ENCODE measurements at regions not wholly inside any gene's neighbourhood (a gene's known extent, or its start where the extent isn't known, plus 50 kb on each side); places are given as distances from the start of the nearest gene placed in this dataset.

GRCh38 chr6:140602431-140603248, 1228.2 kb upstream of the CITED2 start:
- Histone ChIP-seq H3K9ac (ENCODE audit: low read length) (no peak overlapping the region), H3K4me2 (ENCODE audit: low read depth, low read length) (no peak overlapping the region), H3K27me3 (replicated peaks; ENCODE audit: insufficient read depth, low read length) (no peaks in the 10 kb centered on the region), H2AFZ (ENCODE audit: low read length) (no peak overlapping the region), H3F3A (ENCODE audit: insufficient read depth, low read length) (no peaks in the 10 kb centered on the region), H3K4me1 (ENCODE audit: low read length) (no peaks in the 10 kb centered on the region), H3K27ac (ENCODE audit: low read length) (no peak overlapping the region), H3K9me2 (replicated peaks; ENCODE audit: insufficient read depth, low read length) (no peaks in the 10 kb centered on the region), H3K9me3 (replicated peaks; ENCODE audit: insufficient read depth, low read length) (no peaks in the 10 kb centered on the region), H3K4me3 (ENCODE audit: low read length) (no peak overlapping the region), H3K79me2 (ENCODE audit: low read length) (no peaks in the 10 kb centered on the region), H3K36me3 (replicated peaks; ENCODE audit: insufficient read depth, low read length) (no peaks in the 10 kb centered on the region), H4K20me1 (ENCODE audit: insufficient read depth, low read length) (no peaks in the 10 kb centered on the region)
- DNase-seq, result no peak
- TF ChIP-seq EZH2phosphoT487 (IDR thresholded peaks at IDR 0.05; ENCODE audit: low read length), result no peak
- no peak for TF ChIP-seq CTCF (IDR thresholded peaks at IDR 0.05; ENCODE audit: low read length)
- no peak for TF ChIP-seq EZH2 (optimal IDR thresholded peaks at IDR 0.05; ENCODE audit: low read depth, low read length)

- no peak overlapping the region for H3K4me2 ChIP-seq (ENCODE audit: low read depth, low read length)
- no peak for DNase-seq
- no peak overlapping the region for H3K9ac ChIP-seq (ENCODE audit: low read length)
- no peaks in the 10 kb centered on the region for H3K36me3 ChIP-seq (replicated peaks; ENCODE audit: insufficient read depth, low read length)
- no peaks in the 10 kb centered on the region for H4K20me1 ChIP-seq (ENCODE audit: insufficient read depth, low read length)
- H2AFZ ChIP-seq (ENCODE audit: low read length), result no peak overlapping the region
- no peak overlapping the region for H3K27ac ChIP-seq (ENCODE audit: low read length)
- TF ChIP-seq CTCF (IDR thresholded peaks at IDR 0.05; ENCODE audit: low read length) (no peak), EZH2 (optimal IDR thresholded peaks at IDR 0.05; ENCODE audit: low read depth, low read length) (no peak), EZH2phosphoT487 (IDR thresholded peaks at IDR 0.05; ENCODE audit: low read length) (no peak)
- no peaks in the 10 kb centered on the region for H3K79me2 ChIP-seq (ENCODE audit: low read length)
- H3K4me1 ChIP-seq (ENCODE audit: low read length), result no peaks in the 10 kb centered on the region
- no peaks in the 10 kb centered on the region for H3F3A ChIP-seq (ENCODE audit: insufficient read depth, low read length)
- H3K27me3 ChIP-seq (replicated peaks; ENCODE audit: insufficient read depth, low read length), result no peaks in the 10 kb centered on the region
- H3K9me3 ChIP-seq (replicated peaks; ENCODE audit: insufficient read depth, low read length), result no peaks in the 10 kb centered on the region
- no peaks in the 10 kb centered on the region for H3K9me2 ChIP-seq (replicated peaks; ENCODE audit: insufficient read depth, low read length)
- H3K4me3 ChIP-seq (ENCODE audit: low read length), result no peak overlapping the region
Observed at GRCh38 chr6:140601021-140601808, 1226.8 kb upstream of the CITED2 start.

- Histone ChIP-seq H3F3A (ENCODE audit: insufficient read depth, low read length) (no peaks in the 10 kb centered on the region), H3K4me1 (ENCODE audit: low read length) (no peaks in the 10 kb centered on the region), H3K27ac (ENCODE audit: low read length) (no peak overlapping the region), H3K9ac (ENCODE audit: low read length) (no peak overlapping the region), H3K27me3 (replicated peaks; ENCODE audit: insufficient read depth, low read length) (no peaks in the 10 kb centered on the region), H2AFZ (ENCODE audit: low read length) (no peak overlapping the region), H3K4me2 (ENCODE audit: low read depth, low read length) (no peak overlapping the region), H4K20me1 (ENCODE audit: insufficient read depth, low read length) (no peaks in the 10 kb centered on the region), H3K36me3 (replicated peaks; ENCODE audit: insufficient read depth, low read length) (no peaks in the 10 kb centered on the region), H3K4me3 (ENCODE audit: low read length) (no peak overlapping the region), H3K79me2 (ENCODE audit: low read length) (no peaks in the 10 kb centered on the region), H3K9me2 (replicated peaks; ENCODE audit: insufficient read depth, low read length) (no peaks in the 10 kb centered on the region), H3K9me3 (replicated peaks; ENCODE audit: insufficient read depth, low read length) (no peaks in the 10 kb centered on the region)
- no peak for DNase-seq
- TF ChIP-seq EZH2phosphoT487 (IDR thresholded peaks at IDR 0.05; ENCODE audit: low read length) (no peak), CTCF (IDR thresholded peaks at IDR 0.05; ENCODE audit: low read length) (no peak), EZH2 (optimal IDR thresholded peaks at IDR 0.05; ENCODE audit: low read depth, low read length) (no peak)
Observed at GRCh38 chr6:140599916-140600315, 1225.5 kb upstream of the CITED2 start.
